Adrenal gland (tissue), 9 donors: ENCODE measurements at regions not wholly inside any gene's neighbourhood (a gene's known extent, or its start where the extent isn't known, plus 50 kb on each side); places are given as distances from the start of the nearest gene placed in this dataset.

Source experiments
- DNase-seq, 7 donors: peaks; one replicate each; pipeline ENCODE4 v3.0.0-alpha.2; 2019 to 2020
- H3K27ac ChIP-seq, 5 donors: fragments of 200-600 bp; sonication (generic) in 4 of 5; 1 replicate in 3 of 5; 2 replicates in 2 of 5; pipeline versions ENCODE4 v1.5.1 to v1.8.0; 2016 to 2020; ENCODE audit warnings: mild to moderate bottlenecking in 1 of 5
- H3K27me3 ChIP-seq: fragments of 200-600 bp; 2 replicates; pipeline ENCODE4 v1.8.0; 2021
- H3K36me3 ChIP-seq, 2 donors: fragments of 200-600 bp; replicated peaks in 1 of 2; 1 replicate in 1 of 2; 2 replicates in 1 of 2; pipeline versions ENCODE4 v1.5.1 to v1.8.0; 2018 to 2022
- H3K4me1 ChIP-seq, 2 donors: fragments of 200-600 bp; replicated peaks in 1 of 2; 1 replicate in 1 of 2; 2 replicates in 1 of 2; pipeline versions ENCODE4 v1.5.1 to v1.8.0; 2018 to 2021
- H3K4me3 ChIP-seq, 4 donors: fragments of 200-600 bp; sonication (generic) in 3 of 4; one replicate each; pipeline ENCODE4 v1.5.1; 2016 to 2018
- H3K9me3 ChIP-seq, 3 donors: fragments of 200-600 bp; sonication (generic) in 1 of 3; replicated peaks in 1 of 3; 1 replicate in 2 of 3; 2 replicates in 1 of 3; pipeline versions ENCODE4 v1.5.1 to v1.8.0; 2016 to 2021
- CTCF ChIP-seq, 6 experiments: fragments of 450-650 bp in 4 of 6; fragments of 200-600 bp in 2 of 6; sonication (generic) in 1 of 6; IDR thresholded peaks; 1 replicate in 5 of 6; 2 replicates in 1 of 6; pipeline versions ENCODE4 v1.5.1 to v1.8.0; 2016 to 2021; ENCODE audit warnings: antibody characterized with exemption in 6 of 6, mild to moderate bottlenecking in 2 of 6, moderate library complexity in 1 of 6
- POLR2A ChIP-seq, 2 donors: fragments of 450-650 bp; IDR thresholded peaks; one replicate each; pipeline ENCODE4 v1.6.1; 2017; ENCODE audit warnings: antibody characterized with exemption in 2 of 2, mild to moderate bottlenecking in 2 of 2, moderate library complexity in 1 of 2
- WGBS, 4 donors: extraction: QIAGEN DNeasy Blood & Tissue Kit in 2 of 4; methylation state at CpG; one replicate each; pipeline versions ENCODE4 v1.1.5 to v1.1.7; 2013 to 2017; 5-methylcytosine and 5-hydroxymethylcytosine counted together
- intact Hi-C, 2 donors: fragments of 100-400 bp; cut with DNase I; formaldehyde crosslinking; loops; one replicate each; pipeline versions ENCODE4 v1.14.1 to v1.15.0; 2022 to 2023
- donor health status: healthy with polysubstance abuse.
- donor health status: Bipolar disorder and iron deficiency.
- donor health status: DM: yes; HTN: yes; CAD: no.
- donor health status: DM: no; HTN: no; CAD: no.
- donor health status: DM: no; HTN: no; CAD: no.

- Histone ChIP-seq H3K36me3 (no peaks in the 10 kb centered on the region), H3K27ac (no peak overlapping the region), H3K27me3 (no peaks in the 10 kb centered on the region), H3K9me3 (no peaks in the 10 kb centered on the region), H3K4me1 (peaks cover under 1 to 11% of the 10 kb centered on the region in 2 donors), H3K4me3 (no peak overlapping the region)
- 80 to 93% (median 85%) methylated on average over 2 of the region's 2 CpGs for WGBS, 4 donors
- DNase-seq: no peak
- intact Hi-C loops: no loop called here
- TF ChIP-seq CTCF (IDR thresholded peaks at IDR 0.05) (no peak), POLR2A (IDR thresholded peaks at IDR 0.05) (no peak)
These were observed 175.1 kb downstream of the PCSK1 start for GRCh38 chr5:96257904-96258303.

- peaks cover 3 to 11% of the 10 kb centered on the region in 2 donors for H3K4me1 ChIP-seq
- TF ChIP-seq CTCF (IDR thresholded peaks at IDR 0.05): no peak
- no peak for TF ChIP-seq POLR2A (IDR thresholded peaks at IDR 0.05)
- no peak overlapping the region for H3K27ac ChIP-seq
- peak; percentile 25 to 86 (median 44) for DNase-seq
- 31 to 54% (median 37%) methylated on average over 5 of the region's 5 CpGs for WGBS, 4 donors
- H3K9me3 ChIP-seq: no peaks in the 10 kb centered on the region
- H3K4me3 ChIP-seq: no peak overlapping the region
- H3K36me3 ChIP-seq: no peaks in the 10 kb centered on the region
- no peaks in the 10 kb centered on the region for H3K27me3 ChIP-seq
- intact Hi-C loops: no loop called here
These were observed 176.1 kb downstream of the PCSK1 start for GRCh38 chr5:96256795-96257470.

DNA sequence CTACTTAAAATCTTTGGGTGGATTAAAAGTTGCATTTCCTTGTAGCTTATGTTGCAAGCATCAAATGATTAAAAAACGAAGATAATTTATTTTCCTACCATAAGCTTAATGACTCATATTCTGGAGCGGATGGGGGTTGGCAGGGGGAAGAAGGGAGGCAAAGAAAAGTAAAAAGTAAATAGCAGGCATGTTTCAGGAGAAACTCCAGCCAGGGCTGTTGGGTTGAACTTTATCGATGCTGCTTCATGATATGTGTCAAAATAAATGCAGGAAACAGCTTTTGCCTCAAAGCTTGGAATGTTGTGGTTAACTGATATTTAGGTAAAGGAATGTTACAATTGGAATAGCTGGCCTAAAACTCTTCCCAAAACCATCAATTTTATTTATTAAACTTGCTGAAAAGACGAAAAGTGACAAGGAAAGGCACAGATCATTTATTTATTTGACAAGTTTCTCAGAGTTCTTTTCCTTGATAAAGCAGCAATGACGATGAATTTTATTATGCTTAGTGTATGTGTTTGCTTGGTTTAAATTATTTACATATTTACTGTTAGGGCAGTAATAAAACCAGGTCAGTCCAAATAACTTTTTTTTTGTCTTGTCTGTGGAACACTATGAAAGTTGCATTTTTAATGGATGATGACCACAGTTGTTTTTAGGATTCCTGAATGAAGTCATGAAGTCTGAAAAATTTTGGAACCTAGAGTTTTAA, 177.9 kb downstream of the PCSK1 start:
- intact Hi-C loops: no loop called here
- no peak for TF ChIP-seq CTCF (IDR thresholded peaks at IDR 0.05)
- no peak for TF ChIP-seq POLR2A (IDR thresholded peaks at IDR 0.05)
- Histone ChIP-seq H3K9me3 (no peaks in the 10 kb centered on the region), H3K27ac (peak overlapping the region in 1 of 5 donors; percentile 23), H3K27me3 (no peaks in the 10 kb centered on the region), H3K36me3 (no peaks in the 10 kb centered on the region), H3K4me3 (no peak overlapping the region), H3K4me1 (peaks cover 3 to 11% of the 10 kb centered on the region in 2 donors)
- WGBS, 4 donors: 26 to 31% (median 30%) methylated on average over 5 of the region's 5 CpGs
- DNase-seq: no peak

GRCh38 chr5:96253140-96253539, 179.9 kb downstream of the PCSK1 start:
- no peak overlapping the region for H3K4me3 ChIP-seq
- WGBS, 4 donors: 71 to 84% (median 74%) methylated on average over 2 of the region's 2 CpGs
- intact Hi-C loops: no loop called here
- H3K9me3 ChIP-seq: no peaks in the 10 kb centered on the region
- H3K4me1 ChIP-seq: peaks cover 0 to 3% of the 10 kb centered on the region in 2 donors
- DNase-seq: no peak
- TF ChIP-seq POLR2A (IDR thresholded peaks at IDR 0.05): no peak
- no peak for TF ChIP-seq CTCF (IDR thresholded peaks at IDR 0.05)
- no peak overlapping the region for H3K27ac ChIP-seq
- H3K36me3 ChIP-seq: no peaks in the 10 kb centered on the region
- H3K27me3 ChIP-seq: no peaks in the 10 kb centered on the region
